Brain microvascular endothelial cell (primary cell): ENCODE measurements at regions not wholly inside any gene's neighbourhood (a gene's known extent, or its start where the extent isn't known, plus 50 kb on each side); places are given as distances from the start of the nearest gene placed in this dataset.

Experiments used
- DNase-seq: peaks from one replicate; pipeline ENCODE4 v3.0.0-alpha.2; 2020
- H3K27ac ChIP-seq: fragments of 250-450 bp; sonication (Bioruptor Pico); 2 replicates; pipeline ENCODE4 v1.5.1; 2020; ENCODE audit warnings: mild to moderate bottlenecking, moderate library complexity
- H3K27me3 ChIP-seq: fragments of 250-450 bp; sonication (Bioruptor Pico); replicated peaks from 2 replicates; pipeline ENCODE4 v1.5.1; 2020; ENCODE audit warnings: mild to moderate bottlenecking
- H3K36me3 ChIP-seq: fragments of 250-450 bp; sonication (Bioruptor Pico); replicated peaks from 2 replicates; pipeline ENCODE4 v1.5.1; 2020; ENCODE audit warnings: mild to moderate bottlenecking
- H3K4me3 ChIP-seq: 2 replicates; pipeline ENCODE4 v1.5.1; 2011; ENCODE audit warnings: low read depth, mild to moderate bottlenecking, control low read depth, low read length, moderate library complexity
- CTCF ChIP-seq: IDR thresholded peaks from 2 replicates; pipeline ENCODE4 v1.5.1; 2011; ENCODE audit warnings: low read depth, mild to moderate bottlenecking, moderate library complexity, low read length, control low read depth, inconsistent platforms; ENCODE audit errors: missing control alignments
- in situ Hi-C: cut with HindIII; loops from 2 replicates; pipeline ENCODE4 v1.10.0; 2017; ENCODE audit warnings: low sequenced_read_pairs, low pct_ligation_motif_present

- in situ Hi-C loops: loop anchor here (10.0 to 25.0 kb wide), 2 partner anchors 119 to 317 kb away; no protein-coding TSS in a partner anchor
- no peak for TF ChIP-seq CTCF
- H3K27ac ChIP-seq: peak overlapping the region; percentile 98
- no peak overlapping the region for H3K4me3 ChIP-seq
- no peaks in the 10 kb centered on the region for H3K36me3 ChIP-seq
- no peaks in the 10 kb centered on the region for H3K27me3 ChIP-seq
- peak; percentile 99 for DNase-seq
These were observed 63.5 kb upstream of the CTLA4 start for GRCh38 chr2:203804070-203804469.

GRCh38 chr2:203804764-203805485 is 62.6 kb upstream of the CTLA4 start:
- peak; percentile 74 for DNase-seq
- Histone ChIP-seq H3K4me3 (no peak overlapping the region), H3K27me3 (no peaks in the 10 kb centered on the region), H3K27ac (peak overlapping the region; percentile 98), H3K36me3 (no peaks in the 10 kb centered on the region)
- TF ChIP-seq CTCF: no peak
- in situ Hi-C loops: loop anchor here (10.0 to 25.0 kb wide), 2 partner anchors 120 to 318 kb away; no protein-coding TSS in a partner anchor

- H3K27ac ChIP-seq: peak overlapping the region; percentile 98
- H3K4me3 ChIP-seq: no peak overlapping the region
- TF ChIP-seq CTCF: no peak
- no peak for DNase-seq
- in situ Hi-C loops: loop anchor here (10.0 to 25.0 kb wide), 2 partner anchors 121 to 318 kb away; no protein-coding TSS in a partner anchor
- no peaks in the 10 kb centered on the region for H3K36me3 ChIP-seq
- H3K27me3 ChIP-seq: no peaks in the 10 kb centered on the region
These were observed 62.1 kb upstream of the CTLA4 start for GRCh38 chr2:203805486-203805838.

- no peak for TF ChIP-seq CTCF
- no peaks in the 10 kb centered on the region for H3K27me3 ChIP-seq
- peak overlapping the region; percentile 94 for H3K27ac ChIP-seq
- in situ Hi-C loops: loop anchor here (10.0 to 25.0 kb wide), 2 partner anchors 122 to 319 kb away; no protein-coding TSS in a partner anchor
- H3K36me3 ChIP-seq: no peaks in the 10 kb centered on the region
- H3K4me3 ChIP-seq: no peak overlapping the region
- DNase-seq: no peak
These were observed 60.8 kb upstream of the CTLA4 start for GRCh38 chr2:203806761-203807160.

GRCh38 chr2:203808046-203808750 is 59.4 kb upstream of the CTLA4 start:
- peak overlapping the region; percentile 94 for H3K27ac ChIP-seq
- no peak for TF ChIP-seq CTCF
- no peaks in the 10 kb centered on the region for H3K27me3 ChIP-seq
- in situ Hi-C loops: loop anchor here (10.0 to 25.0 kb wide), 2 partner anchors 123 to 321 kb away; no protein-coding TSS in a partner anchor
- H3K4me3 ChIP-seq: no peak overlapping the region
- H3K36me3 ChIP-seq: no peaks in the 10 kb centered on the region
- DNase-seq: peak; percentile 97
